Testis (tissue), 2 donors: ENCODE measurements at regions not wholly inside any gene's neighbourhood (a gene's known extent, or its start where the extent isn't known, plus 50 kb on each side); places are given as distances from the start of the nearest gene placed in this dataset.
"Not testable (repeated sequence)": the region's sequence is repeated elsewhere in the genome, so short reads cannot be mapped to it uniquely, and the experiment has no call there.

ENCODE experiments used
- DNase-seq: peaks from one replicate; pipeline ENCODE4 v3.0.0-alpha.2; 2019
- H3K27ac ChIP-seq, 2 donors: fragments of 200-600 bp; sonication (generic); one replicate each; pipeline ENCODE4 v1.5.1; 2019
- H3K27me3 ChIP-seq: fragments of 200-600 bp; sonication (generic); one replicate; pipeline ENCODE4 v1.5.1; 2019
- H3K36me3 ChIP-seq: fragments of 200-600 bp; sonication (generic); one replicate; pipeline ENCODE4 v1.5.1; 2017; ENCODE audit warnings: low read depth; ENCODE audit errors: missing control alignments
- H3K4me1 ChIP-seq: fragments of 200-600 bp; sonication (generic); one replicate; pipeline ENCODE4 v1.5.1; 2019
- H3K4me3 ChIP-seq, 2 donors: fragments of 200-600 bp; sonication (generic); one replicate each; pipeline ENCODE4 v1.5.1; 2017 to 2019
- H3K9me3 ChIP-seq: fragments of 200-600 bp; sonication (generic); one replicate; pipeline ENCODE4 v1.5.1; 2017
- CTCF ChIP-seq, 3 experiments: fragments of 450-650 bp in 2 of 3; fragments of 200-600 bp in 1 of 3; sonication (generic) in 1 of 3; IDR thresholded peaks; one replicate each; pipeline ENCODE4 v1.5.1; 2016 to 2019; ENCODE audit warnings: antibody characterized with exemption in 3 of 3, mild to moderate bottlenecking in 2 of 3, moderate library complexity in 1 of 3
- POLR2A ChIP-seq: fragments of 450-650 bp; IDR thresholded peaks from one replicate; pipeline ENCODE4 v1.6.1; 2017; ENCODE audit warnings: antibody characterized with exemption, mild to moderate bottlenecking, moderate library complexity
- WGBS, 2 donors: methylation state at CpG; one replicate each; pipeline ENCODE4 v1.1.5; 2018; 5-methylcytosine and 5-hydroxymethylcytosine counted together
- intact Hi-C: fragments of 100-400 bp; cut with DNase I; formaldehyde crosslinking; loops from one replicate; pipeline ENCODE4 v1.15.1; 2023; ENCODE audit warnings: low total_unique reads

GRCh38 chr2:15694589-15694986 lies 102.9 kb downstream of the DDX1 start:
- Histone ChIP-seq H3K4me1 (no peaks in the 10 kb centered on the region), H3K4me3 (no peak overlapping the region), H3K27ac (no peak overlapping the region), H3K27me3 (no peaks in the 10 kb centered on the region), H3K9me3 (no peaks in the 10 kb centered on the region), H3K36me3 (no peaks in the 10 kb centered on the region)
- TF ChIP-seq POLR2A (no peak), CTCF (IDR thresholded peaks at IDR 0.05) (no peak)
- 89 to 94% methylated on average over 7 of the region's 7 CpGs for WGBS, 2 donors
- DNase-seq, result no peak
- intact Hi-C loops, result no loop called here

- no peaks in the 10 kb centered on the region for H3K9me3 ChIP-seq
- intact Hi-C loops, result no loop called here
- WGBS, 2 donors, result 75 to 86% methylated on average over 9 of the region's 9 CpGs
- H3K4me3 ChIP-seq, result no peak overlapping the region
- H3K27me3 ChIP-seq, result no peaks in the 10 kb centered on the region
- no peak overlapping the region for H3K27ac ChIP-seq
- TF ChIP-seq CTCF (IDR thresholded peaks at IDR 0.05) (no peak), POLR2A (no peak)
- H3K4me1 ChIP-seq, result no peaks in the 10 kb centered on the region
- H3K36me3 ChIP-seq, result no peaks in the 10 kb centered on the region
- DNase-seq, result no peak
Measured at GRCh38 chr2:15695582-15696330, 104.1 kb downstream of the DDX1 start.

- H3K27me3 ChIP-seq, H3K36me3 ChIP-seq, intact Hi-C loops, H3K27ac ChIP-seq, H3K4me1 ChIP-seq, H3K9me3 ChIP-seq, H3K4me3 ChIP-seq, DNase-seq: not testable (repeated sequence)
- 80 to 87% methylated on average over 5 to 16 of the region's 32 CpGs for WGBS, 2 donors
Measured at GRCh38 chr2:15696606-15697170, 105.0 kb downstream of the DDX1 start.

- Histone ChIP-seq H3K9me3 (no peaks in the 10 kb centered on the region), H3K27me3 (no peaks in the 10 kb centered on the region), H3K4me3 (no peak overlapping the region), H3K4me1 (peaks cover 8% of the 10 kb centered on the region), H3K36me3 (no peaks in the 10 kb centered on the region), H3K27ac (no peak overlapping the region)
- WGBS, 2 donors, result 90 to 98% methylated on average over 2 of the region's 2 CpGs
- intact Hi-C loops, result no loop called here
- no peak for DNase-seq
- no peak for TF ChIP-seq CTCF (IDR thresholded peaks at IDR 0.05)
- no peak for TF ChIP-seq POLR2A
Measured at GRCh38 chr2:15700131-15700530, 108.5 kb downstream of the DDX1 start.

- 79 to 85% methylated on average over 7 of the region's 7 CpGs for WGBS, 2 donors
- peaks cover 8% of the 10 kb centered on the region for H3K4me1 ChIP-seq
- intact Hi-C loops, result no loop called here
- no peaks in the 10 kb centered on the region for H3K27me3 ChIP-seq
- no peaks in the 10 kb centered on the region for H3K36me3 ChIP-seq
- H3K9me3 ChIP-seq, result no peaks in the 10 kb centered on the region
- DNase-seq, result no peak
- no peak overlapping the region for H3K27ac ChIP-seq
- TF ChIP-seq POLR2A, result no peak
- no peak for TF ChIP-seq CTCF (IDR thresholded peaks at IDR 0.05)
- H3K4me3 ChIP-seq, result no peak overlapping the region
Measured at GRCh38 chr2:15700599-15701340, 109.1 kb downstream of the DDX1 start.
